Panc1 (cell line): ENCODE measurements at regions not wholly inside any gene's neighbourhood (a gene's known extent, or its start where the extent isn't known, plus 50 kb on each side); places are given as distances from the start of the nearest gene placed in this dataset.

Experiments used
- CTCF ChIP-seq: fragments of 450-650 bp; IDR thresholded peaks from 2 replicates; pipeline ENCODE4 v1.5.1; 2017; ENCODE audit warnings: mild to moderate bottlenecking
- POLR2AphosphoS5 ChIP-seq: IDR thresholded peaks from 2 replicates; pipeline ENCODE4 v1.6.1; 2012; ENCODE audit warnings: mild to moderate bottlenecking, low read depth, low read length, moderate library complexity
- SIN3A ChIP-seq: IDR thresholded peaks from 2 replicates; pipeline ENCODE4 v1.6.1; 2012; ENCODE audit warnings: low read depth, mild to moderate bottlenecking, low read length, moderate library complexity, borderline replicate concordance; ENCODE audit not compliant: insufficient read depth
- TCF7L2 ChIP-seq: IDR thresholded peaks from 2 replicates; pipeline ENCODE4 v1.6.1; 2011; ENCODE audit warnings: mild to moderate bottlenecking, low read depth, low read length, inconsistent platforms

DNA sequence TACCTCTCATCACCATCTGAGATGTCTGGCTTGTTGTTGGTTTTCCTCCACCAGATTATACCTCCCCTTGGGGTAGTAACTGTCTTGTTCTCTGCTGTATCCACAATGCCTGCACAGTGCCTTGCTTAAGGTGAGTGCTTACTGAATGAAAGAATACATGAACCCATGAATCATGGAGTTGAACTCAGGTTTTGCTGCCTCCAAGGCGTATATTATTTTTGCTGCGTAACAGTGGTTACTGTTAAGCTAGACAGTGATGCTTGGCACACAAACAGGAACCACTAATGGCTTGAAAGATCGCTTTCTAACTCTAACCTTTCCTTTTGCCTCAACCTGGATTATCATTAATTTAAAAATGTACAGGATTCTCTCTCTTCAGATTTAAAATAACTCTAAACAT lies 695.8 kb downstream of the TOX3 start:
- TF ChIP-seq CTCF, result no peak
- TF ChIP-seq POLR2AphosphoS5, result no peak
- no peak for TF ChIP-seq TCF7L2
- no peak for TF ChIP-seq SIN3A
